ENCODE measurements at regions not wholly inside any gene's neighbourhood (a gene's known extent, or its start where the extent isn't known, plus 50 kb on each side); places are given as distances from the start of the nearest gene placed in this dataset.
"Not testable (repeated sequence)": the region's sequence is repeated elsewhere in the genome, so short reads cannot be mapped to it uniquely, and the experiment has no call there.

DNA sequence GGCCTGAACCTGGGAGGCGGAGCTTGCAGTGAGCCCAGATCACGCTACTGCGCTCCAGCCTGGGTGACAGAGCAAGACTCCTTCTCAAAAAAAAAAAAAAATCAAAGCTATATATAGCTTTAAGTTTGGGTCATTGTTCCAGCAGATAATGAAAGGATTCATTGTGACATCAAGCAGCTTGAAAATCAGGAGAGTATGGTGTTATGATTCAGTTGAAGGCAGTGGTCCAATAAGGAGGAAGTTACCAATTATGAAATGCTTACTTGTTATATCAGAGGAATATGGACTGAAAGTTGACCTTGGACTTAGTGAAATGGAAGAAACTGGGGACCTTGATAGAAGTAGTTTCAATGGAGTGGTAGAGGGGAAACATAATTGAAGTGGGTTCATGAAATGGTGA is 140.4 kb upstream of the MAD2L1 start:
- intact Hi-C loops (cut with DNase I): no loop called here
- DNase-seq (ENCODE audit: extremely low spot score): no peak
- Histone ChIP-seq H3K36me3 (no peaks in the 10 kb centered on the region), H3K27me3 (no peaks in the 10 kb centered on the region), H3K9me3 (peaks cover 0 to 5% (median 0%) of the 10 kb centered on the region in 4 donors), H3K4me3 (no peak overlapping the region), H3K4me1 (no peaks in the 10 kb centered on the region), H3K27ac (replicated peaks in 1 of 4) (no peak overlapping the region)
- 95% methylated on average over 3 of the region's 3 CpGs for WGBS
- no peak for TF ChIP-seq POLR2AphosphoS5 (IDR thresholded peaks at IDR 0.05)
- TF ChIP-seq, protein P1, sequence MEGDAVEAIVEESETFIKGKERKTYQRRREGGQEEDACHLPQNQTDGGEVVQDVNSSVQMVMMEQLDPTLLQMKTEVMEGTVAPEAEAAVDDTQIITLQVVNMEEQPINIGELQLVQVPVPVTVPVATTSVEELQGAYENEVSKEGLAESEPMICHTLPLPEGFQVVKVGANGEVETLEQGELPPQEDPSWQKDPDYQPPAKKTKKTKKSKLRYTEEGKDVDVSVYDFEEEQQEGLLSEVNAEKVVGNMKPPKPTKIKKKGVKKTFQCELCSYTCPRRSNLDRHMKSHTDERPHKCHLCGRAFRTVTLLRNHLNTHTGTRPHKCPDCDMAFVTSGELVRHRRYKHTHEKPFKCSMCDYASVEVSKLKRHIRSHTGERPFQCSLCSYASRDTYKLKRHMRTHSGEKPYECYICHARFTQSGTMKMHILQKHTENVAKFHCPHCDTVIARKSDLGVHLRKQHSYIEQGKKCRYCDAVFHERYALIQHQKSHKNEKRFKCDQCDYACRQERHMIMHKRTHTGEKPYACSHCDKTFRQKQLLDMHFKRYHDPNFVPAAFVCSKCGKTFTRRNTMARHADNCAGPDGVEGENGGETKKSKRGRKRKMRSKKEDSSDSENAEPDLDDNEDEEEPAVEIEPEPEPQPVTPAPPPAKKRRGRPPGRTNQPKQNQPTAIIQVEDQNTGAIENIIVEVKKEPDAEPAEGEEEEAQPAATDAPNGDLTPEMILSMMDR (IDR thresholded peaks at IDR 0.05): no peak
- no peak for TF ChIP-seq POLR2A (IDR thresholded peaks at IDR 0.05; ENCODE audit: low read depth)
- no peak for TF ChIP-seq EP300 (IDR thresholded peaks at IDR 0.05)

DNA sequence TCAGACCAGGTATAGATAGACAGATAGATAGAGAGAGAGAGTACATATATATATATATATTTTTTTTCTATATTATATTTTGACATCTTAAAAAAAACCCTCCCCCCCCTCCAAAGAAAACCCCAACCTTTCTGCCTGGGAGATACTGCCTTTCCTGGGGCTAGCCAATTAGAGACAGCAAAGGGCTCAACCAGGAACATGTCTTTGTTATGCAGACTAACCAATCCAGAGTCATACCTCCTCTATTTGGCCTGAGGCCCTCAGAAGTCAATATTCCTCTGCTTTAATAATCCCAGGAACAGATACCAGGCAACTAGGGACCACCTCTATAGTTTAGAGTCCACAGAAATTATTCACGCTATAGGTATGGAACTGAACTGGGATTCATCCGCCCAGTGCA is 135.6 kb upstream of the MAD2L1 start:
- Histone ChIP-seq H3K9me3 (peaks cover 0 to 5% (median 0%) of the 10 kb centered on the region in 4 donors), H3K4me3 (no peak overlapping the region), H3K36me3 (no peaks in the 10 kb centered on the region), H3K27me3 (no peaks in the 10 kb centered on the region), H3K4me1 (no peaks in the 10 kb centered on the region), H3K27ac (replicated peaks in 1 of 4) (no peak overlapping the region)
- intact Hi-C loops (cut with DNase I): no loop called here
- 100% methylated on average over 2 of the region's 2 CpGs for WGBS
- no peak for DNase-seq (ENCODE audit: extremely low spot score)
- TF ChIP-seq, protein P1 (IDR thresholded peaks at IDR 0.05): no peak
- no peak for TF ChIP-seq EP300 (IDR thresholded peaks at IDR 0.05)
- no peak for TF ChIP-seq POLR2A (IDR thresholded peaks at IDR 0.05; ENCODE audit: low read depth)
- no peak for TF ChIP-seq POLR2AphosphoS5 (IDR thresholded peaks at IDR 0.05)

DNA sequence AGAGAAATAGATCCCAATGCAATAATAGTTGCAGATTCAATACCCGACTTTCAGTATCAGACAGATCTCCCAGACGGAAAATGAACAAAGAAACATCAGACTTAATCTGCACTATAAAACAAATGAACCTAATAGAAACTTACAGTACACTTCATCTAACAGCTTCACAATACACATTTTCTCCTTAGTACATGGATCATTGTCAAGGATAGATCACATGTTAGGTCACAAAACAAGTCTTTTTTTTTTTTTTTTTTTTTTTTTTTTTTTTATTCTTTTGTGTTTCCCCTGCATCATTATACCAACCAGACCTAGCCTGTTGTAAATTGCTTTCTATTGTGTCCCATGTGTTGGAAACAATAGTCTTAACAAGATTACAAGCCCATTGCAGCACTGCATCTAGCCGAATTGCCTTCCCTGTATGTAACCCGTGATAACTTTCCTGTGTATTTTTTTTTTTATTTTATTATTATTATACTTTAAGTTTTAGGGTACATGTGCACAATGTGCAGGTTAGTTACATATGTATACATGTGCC is 134.0 kb upstream of the MAD2L1 start:
- intact Hi-C loops (cut with DNase I): not testable (repeated sequence)

DNA sequence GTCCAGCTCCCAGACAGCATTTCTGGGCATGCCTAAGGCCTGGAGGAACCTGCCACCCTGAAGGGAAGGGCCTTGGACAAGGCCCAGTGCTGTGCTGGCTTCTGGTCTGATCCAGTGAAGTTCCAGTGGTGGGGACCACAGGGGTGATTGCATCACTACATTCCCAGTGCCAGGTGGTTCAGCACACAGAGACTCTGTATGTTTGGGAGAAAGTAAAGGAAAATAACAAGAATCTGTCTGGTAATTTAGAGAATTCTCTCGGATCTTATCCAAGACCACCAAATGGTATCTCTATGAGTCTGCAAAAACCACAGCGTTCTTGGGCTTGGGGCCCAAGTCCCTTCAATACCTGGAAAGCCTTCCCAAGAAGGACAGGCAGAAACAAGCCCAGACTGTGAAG is 131.8 kb upstream of the MAD2L1 start:
- no peaks in the 10 kb centered on the region for H3K36me3 ChIP-seq
- peaks cover 0 to 5% (median 0%) of the 10 kb centered on the region in 4 donors for H3K9me3 ChIP-seq
- H3K27me3 ChIP-seq: no peaks in the 10 kb centered on the region
- WGBS: 100% methylated on average over 2 of the region's 2 CpGs
- H3K4me1 ChIP-seq: no peaks in the 10 kb centered on the region
- H3K4me3 ChIP-seq: no peak overlapping the region
- H3K27ac ChIP-seq (replicated peaks in 1 of 4): no peak overlapping the region
- TF ChIP-seq EP300 (IDR thresholded peaks at IDR 0.05) (no peak), POLR2A (IDR thresholded peaks at IDR 0.05; ENCODE audit: low read depth) (no peak), POLR2AphosphoS5 (IDR thresholded peaks at IDR 0.05) (no peak)
- TF ChIP-seq, protein P1 (IDR thresholded peaks at IDR 0.05): no peak
- intact Hi-C loops (cut with DNase I): no loop called here
- no peak for DNase-seq (ENCODE audit: extremely low spot score)

More for the DNA sequence above, 134.0 kb upstream of the MAD2L1 start:
- DNase-seq (ENCODE audit: extremely low spot score); H3K27me3 ChIP-seq; H3K9me3 ChIP-seq; H3K4me1 ChIP-seq; H3K27ac ChIP-seq (replicated peaks in 1 of 4); H3K36me3 ChIP-seq; H3K4me3 ChIP-seq: not testable (repeated sequence)
- 88% methylated on average over 2 of the region's 4 CpGs for WGBS

DNA sequence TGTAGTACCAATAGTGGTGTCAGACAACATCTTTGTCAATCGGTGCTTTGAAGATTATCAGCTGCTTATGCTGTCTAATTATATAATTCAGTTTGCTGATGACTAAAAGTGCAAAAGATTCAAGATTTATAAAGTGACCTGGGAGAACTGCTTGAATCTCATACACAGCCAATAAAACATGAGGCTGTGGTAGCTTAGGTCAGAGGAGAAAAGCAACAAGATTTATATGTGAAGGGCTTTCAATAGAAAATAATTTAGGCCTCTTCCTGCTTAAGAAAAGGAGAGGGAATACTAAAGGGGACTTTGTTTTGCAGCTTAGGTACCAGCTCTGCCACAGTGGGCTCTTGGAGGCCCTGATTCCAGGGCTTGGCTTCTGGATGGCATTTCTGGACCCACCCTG is 111.0 kb upstream of the MAD2L1 start:
- TF ChIP-seq POLR2A (IDR thresholded peaks at IDR 0.05; ENCODE audit: low read depth) (no peak), EP300 (IDR thresholded peaks at IDR 0.05) (no peak), POLR2AphosphoS5 (IDR thresholded peaks at IDR 0.05) (no peak)
- TF ChIP-seq, protein P1 (IDR thresholded peaks at IDR 0.05): no peak
- H3K36me3 ChIP-seq: no peaks in the 10 kb centered on the region
- WGBS: 100% methylated on average over 1 of the region's 1 CpG
- H3K4me3 ChIP-seq: no peak overlapping the region
- H3K27me3 ChIP-seq: no peaks in the 10 kb centered on the region
- H3K9me3 ChIP-seq: no peaks in the 10 kb centered on the region
- intact Hi-C loops (cut with DNase I): no loop called here
- no peaks in the 10 kb centered on the region for H3K4me1 ChIP-seq
- no peak for DNase-seq (ENCODE audit: extremely low spot score)
- no peak overlapping the region for H3K27ac ChIP-seq (replicated peaks in 1 of 4)
